ENCODE measurements at regions not wholly inside any gene's neighbourhood (a gene's known extent, or its start where the extent isn't known, plus 50 kb on each side); places are given as distances from the start of the nearest gene placed in this dataset.
"Not testable (repeated sequence)": the region's sequence is repeated elsewhere in the genome, so short reads cannot be mapped to it uniquely, and the experiment has no call there.

GRCh38 chr9:30605936-30606335 is 1778.5 kb upstream of the ACO1 start:
- DNase-seq (no peak), ATAC-seq (no peak)
- H3K36me3 ChIP-seq = no peaks in the 10 kb centered on the region
- H3K27ac ChIP-seq = no peak overlapping the region
- no peaks in the 10 kb centered on the region for H3K9me3 ChIP-seq
- no peaks in the 10 kb centered on the region for H3K27me3 ChIP-seq
- H3K4me1 ChIP-seq = no peaks in the 10 kb centered on the region
- TF ChIP-seq CTCF (IDR thresholded peaks at IDR 0.05) = no peak
- no peak overlapping the region for H3K4me3 ChIP-seq
- intact Hi-C loops (cut with DNase I) = no loop called here

GRCh38 chr9:30609713-30610112 is 1774.7 kb upstream of the ACO1 start:
- H3K27me3 ChIP-seq = no peaks in the 10 kb centered on the region
- DNase-seq = no peak
- intact Hi-C loops (cut with DNase I) = no loop called here

GRCh38 chr9:30616782-30617181 is 1767.7 kb upstream of the ACO1 start:
- ATAC-seq; H3K27ac ChIP-seq; H3K4me3 ChIP-seq; DNase-seq; H3K27me3 ChIP-seq; H3K36me3 ChIP-seq; intact Hi-C loops (cut with DNase I); H3K9me3 ChIP-seq; H3K4me1 ChIP-seq: not testable (repeated sequence)

More at GRCh38 chr9:30609713-30610112, 1774.7 kb upstream of the ACO1 start:
- Histone ChIP-seq H3K4me1 (no peaks in the 10 kb centered on the region), H3K4me3 (no peak overlapping the region), H3K36me3 (no peaks in the 10 kb centered on the region), H3K27ac (no peak overlapping the region), H3K9me3 (no peaks in the 10 kb centered on the region)
- no peak for TF ChIP-seq CTCF (IDR thresholded peaks at IDR 0.05)
- ATAC-seq = no peak

GRCh38 chr9:30622561-30622960 is 1761.9 kb upstream of the ACO1 start:
- no peak for TF ChIP-seq CTCF (IDR thresholded peaks at IDR 0.05)
- Histone ChIP-seq H3K27me3 (no peaks in the 10 kb centered on the region), H3K27ac (no peak overlapping the region), H3K36me3 (no peaks in the 10 kb centered on the region), H3K4me3 (no peak overlapping the region), H3K9me3 (no peaks in the 10 kb centered on the region), H3K4me1 (no peaks in the 10 kb centered on the region)
- DNase-seq (no peak), ATAC-seq (no peak)
- intact Hi-C loops (cut with DNase I) = no loop called here

GRCh38 chr9:30628915-30629567 is 1755.4 kb upstream of the ACO1 start:
- no peaks in the 10 kb centered on the region for H3K9me3 ChIP-seq
- H3K4me3 ChIP-seq = no peak overlapping the region
- H3K4me1 ChIP-seq = no peaks in the 10 kb centered on the region
- intact Hi-C loops (cut with DNase I) = no loop called here
- DNase-seq (no peak), ATAC-seq (peak; percentile 31)
- no peak for TF ChIP-seq CTCF (IDR thresholded peaks at IDR 0.05)
- H3K27me3 ChIP-seq = no peaks in the 10 kb centered on the region
- no peaks in the 10 kb centered on the region for H3K36me3 ChIP-seq
- no peak overlapping the region for H3K27ac ChIP-seq

- no peak for DNase-seq
- Histone ChIP-seq H3K4me1 (no peaks in the 10 kb centered on the region), H3K36me3 (no peaks in the 10 kb centered on the region), H3K27ac (no peak overlapping the region), H3K4me3 (no peak overlapping the region), H3K27me3 (no peaks in the 10 kb centered on the region), H3K9me3 (no peaks in the 10 kb centered on the region)
- intact Hi-C loops (cut with DNase I) = no loop called here
- ATAC-seq = no peak
- TF ChIP-seq CTCF (IDR thresholded peaks at IDR 0.05) = no peak
Observed at GRCh38 chr9:30630459-30630858, 1754.0 kb upstream of the ACO1 start.

GRCh38 chr9:30646639-30647038 is 1737.8 kb upstream of the ACO1 start:
- H3K4me1 ChIP-seq; ATAC-seq; intact Hi-C loops (cut with DNase I); H3K9me3 ChIP-seq; H3K27ac ChIP-seq; H3K36me3 ChIP-seq; DNase-seq; H3K4me3 ChIP-seq; H3K27me3 ChIP-seq: not testable (repeated sequence)
